Activated T-cell treated with anti-CD3 and anti-CD28 coated beads, Interleukin-2, amount 50 U/mL, for 72 hours (primary cell): ENCODE measurements at regions not wholly inside any gene's neighbourhood (a gene's known extent, or its start where the extent isn't known, plus 50 kb on each side); places are given as distances from the start of the nearest gene placed in this dataset.

ENCODE experiments used
- ATAC-seq, 2 donors: fragments of 150-1000 bp; cut with Tn5 transposase; replicated peaks in 1 of 2; 2 replicates each; pipeline ENCODE4 v1.10.0; 2021; ENCODE audit warnings: moderate library complexity in 2 of 2, mild to moderate bottlenecking in 1 of 2
- DNase-seq, 2 donors: peaks; one replicate each; pipeline ENCODE4 v3.0.0; 2021 to 2022; ENCODE audit warnings: mixed read lengths in 1 of 2
- H3K27ac Mint-ChIP-seq: one replicate; pipeline ENCODE4 v1.8.0; 2022; ENCODE audit warnings: mild to moderate bottlenecking, moderate library complexity, mixed read lengths
- H3K27me3 Mint-ChIP-seq: one replicate; pipeline ENCODE4 v1.8.0; 2022; ENCODE audit warnings: low read depth, mixed read lengths
- H3K36me3 Mint-ChIP-seq, 2 donors: one replicate each; pipeline ENCODE4 v1.8.0; 2022; ENCODE audit warnings: mixed read lengths in 2 of 2, mild to moderate bottlenecking in 1 of 2; ENCODE audit not compliant: insufficient read depth in 2 of 2
- H3K4me1 Mint-ChIP-seq: one replicate; pipeline ENCODE4 v1.8.0; 2022; ENCODE audit warnings: low read depth, mixed read lengths
- H3K4me3 Mint-ChIP-seq, 2 donors: one replicate each; pipeline ENCODE4 v1.8.0; 2022; ENCODE audit warnings: mild to moderate bottlenecking in 2 of 2, mixed read lengths in 2 of 2, moderate library complexity in 2 of 2
- H3K9me3 Mint-ChIP-seq, 2 donors: one replicate each; pipeline ENCODE4 v1.8.0; 2022; ENCODE audit warnings: mixed read lengths in 2 of 2

- Mint-ChIP-seq H3K9me3 (peaks cover 0 to 2% of the 10 kb centered on the region in 2 donors), H3K4me3 (no peak overlapping the region), H3K4me1 (no peaks in the 10 kb centered on the region), H3K27me3 (no peaks in the 10 kb centered on the region), H3K27ac (no peak overlapping the region), H3K36me3 (no peaks in the 10 kb centered on the region)
- no peak for DNase-seq
- ATAC-seq = no peak
These were observed 314.8 kb downstream of the RBM43 start for GRCh38 chr2:150946831-150947230.

- DNase-seq (no peak), ATAC-seq (no peak)
- H3K27ac Mint-ChIP-seq = no peak overlapping the region
- no peak overlapping the region for H3K4me3 Mint-ChIP-seq
- H3K9me3 Mint-ChIP-seq = no peaks in the 10 kb centered on the region
- no peaks in the 10 kb centered on the region for H3K27me3 Mint-ChIP-seq
- H3K36me3 Mint-ChIP-seq = no peaks in the 10 kb centered on the region
- no peaks in the 10 kb centered on the region for H3K4me1 Mint-ChIP-seq
These were observed 317.3 kb downstream of the RBM43 start for GRCh38 chr2:150944315-150944714.

GRCh38 chr2:150939087-150939486 is 322.6 kb downstream of the RBM43 start:
- no peak overlapping the region for H3K4me3 Mint-ChIP-seq
- no peaks in the 10 kb centered on the region for H3K27me3 Mint-ChIP-seq
- H3K4me1 Mint-ChIP-seq = no peaks in the 10 kb centered on the region
- H3K9me3 Mint-ChIP-seq = no peaks in the 10 kb centered on the region
- no peak overlapping the region for H3K27ac Mint-ChIP-seq
- H3K36me3 Mint-ChIP-seq = no peaks in the 10 kb centered on the region
- ATAC-seq (no peak), DNase-seq (no peak)

GRCh38 chr2:150938527-150938926 is 323.1 kb downstream of the RBM43 start:
- Mint-ChIP-seq H3K27me3 (no peaks in the 10 kb centered on the region), H3K4me3 (no peak overlapping the region), H3K9me3 (no peaks in the 10 kb centered on the region), H3K27ac (no peak overlapping the region), H3K36me3 (no peaks in the 10 kb centered on the region), H3K4me1 (no peaks in the 10 kb centered on the region)
- DNase-seq = no peak
- no peak for ATAC-seq

GRCh38 chr2:150937030-150937429 is 324.6 kb downstream of the RBM43 start:
- Mint-ChIP-seq H3K27ac (no peak overlapping the region), H3K9me3 (no peaks in the 10 kb centered on the region), H3K4me3 (no peak overlapping the region), H3K4me1 (no peaks in the 10 kb centered on the region), H3K27me3 (no peaks in the 10 kb centered on the region), H3K36me3 (no peaks in the 10 kb centered on the region)
- DNase-seq (no peak), ATAC-seq (no peak)

- ATAC-seq (no peak), DNase-seq (no peak)
- H3K27ac Mint-ChIP-seq = no peak overlapping the region
- H3K36me3 Mint-ChIP-seq = no peaks in the 10 kb centered on the region
- no peaks in the 10 kb centered on the region for H3K27me3 Mint-ChIP-seq
- H3K4me3 Mint-ChIP-seq = no peak overlapping the region
- no peaks in the 10 kb centered on the region for H3K9me3 Mint-ChIP-seq
- no peaks in the 10 kb centered on the region for H3K4me1 Mint-ChIP-seq
These were observed 330.2 kb downstream of the RBM43 start for GRCh38 chr2:150931451-150931850.

GRCh38 chr2:150925611-150926010 is 336.1 kb downstream of the RBM43 start:
- no peaks in the 10 kb centered on the region for H3K36me3 Mint-ChIP-seq
- no peak overlapping the region for H3K4me3 Mint-ChIP-seq
- peaks cover 2 to 3% of the 10 kb centered on the region in 2 donors for H3K9me3 Mint-ChIP-seq
- no peak for ATAC-seq
- H3K4me1 Mint-ChIP-seq = no peaks in the 10 kb centered on the region
- no peak for DNase-seq
- no peak overlapping the region for H3K27ac Mint-ChIP-seq
- H3K27me3 Mint-ChIP-seq = no peaks in the 10 kb centered on the region

GRCh38 chr2:150924878-150925277 is 336.8 kb downstream of the RBM43 start:
- Mint-ChIP-seq H3K27me3 (no peaks in the 10 kb centered on the region), H3K4me3 (no peak overlapping the region)

GRCh38 chr2:150919901-150920300 is 341.8 kb downstream of the RBM43 start:
- no peaks in the 10 kb centered on the region for H3K4me1 Mint-ChIP-seq
- no peak for ATAC-seq
- DNase-seq = no peak
- no peak overlapping the region for H3K4me3 Mint-ChIP-seq
- no peaks in the 10 kb centered on the region for H3K27me3 Mint-ChIP-seq
- H3K36me3 Mint-ChIP-seq = no peaks in the 10 kb centered on the region
- peaks cover 0 to 5% of the 10 kb centered on the region in 2 donors for H3K9me3 Mint-ChIP-seq
- no peak overlapping the region for H3K27ac Mint-ChIP-seq

More at GRCh38 chr2:150924878-150925277, 336.8 kb downstream of the RBM43 start:
- peaks cover 2 to 5% of the 10 kb centered on the region in 2 donors for H3K9me3 Mint-ChIP-seq
- DNase-seq = no peak
- H3K36me3 Mint-ChIP-seq = no peaks in the 10 kb centered on the region
- no peak for ATAC-seq
- H3K27ac Mint-ChIP-seq = no peak overlapping the region
- H3K4me1 Mint-ChIP-seq = no peaks in the 10 kb centered on the region

GRCh38 chr2:150917961-150918713 is 343.5 kb downstream of the RBM43 start:
- ATAC-seq (no peak), DNase-seq (no peak)
- H3K36me3 Mint-ChIP-seq = no peaks in the 10 kb centered on the region
- H3K27me3 Mint-ChIP-seq = no peaks in the 10 kb centered on the region
- no peak overlapping the region for H3K4me3 Mint-ChIP-seq
- H3K27ac Mint-ChIP-seq = no peak overlapping the region
- H3K9me3 Mint-ChIP-seq = peaks cover 0 to 5% of the 10 kb centered on the region in 2 donors
- no peaks in the 10 kb centered on the region for H3K4me1 Mint-ChIP-seq

GRCh38 chr2:150916467-150917396 is 344.9 kb downstream of the RBM43 start:
- Mint-ChIP-seq H3K27me3 (no peaks in the 10 kb centered on the region), H3K36me3 (no peaks in the 10 kb centered on the region), H3K9me3 (peaks cover 0 to 3% of the 10 kb centered on the region in 2 donors), H3K4me1 (no peaks in the 10 kb centered on the region), H3K27ac (no peak overlapping the region), H3K4me3 (no peak overlapping the region)
- ATAC-seq = no peak
- no peak for DNase-seq

GRCh38 chr2:150911766-150912280 is 349.8 kb downstream of the RBM43 start:
- no peaks in the 10 kb centered on the region for H3K4me1 Mint-ChIP-seq
- no peak for DNase-seq
- H3K27ac Mint-ChIP-seq = no peak overlapping the region
- ATAC-seq = no peak
- H3K36me3 Mint-ChIP-seq = no peaks in the 10 kb centered on the region
- H3K9me3 Mint-ChIP-seq = peaks cover 0 to 3% of the 10 kb centered on the region in 2 donors
- no peaks in the 10 kb centered on the region for H3K27me3 Mint-ChIP-seq
- no peak overlapping the region for H3K4me3 Mint-ChIP-seq

- no peak overlapping the region for H3K4me3 Mint-ChIP-seq
- H3K4me1 Mint-ChIP-seq = no peaks in the 10 kb centered on the region
- no peak for ATAC-seq
These were observed 352.1 kb downstream of the RBM43 start for GRCh38 chr2:150909613-150910012.

More at GRCh38 chr2:150909613-150910012, 352.1 kb downstream of the RBM43 start:
- H3K36me3 Mint-ChIP-seq = no peaks in the 10 kb centered on the region
- no peak for DNase-seq
- H3K9me3 Mint-ChIP-seq = peaks cover 0 to 3% of the 10 kb centered on the region in 2 donors
- peaks cover 6% of the 10 kb centered on the region for H3K27me3 Mint-ChIP-seq
- no peak overlapping the region for H3K27ac Mint-ChIP-seq
